A549 (cell line): ENCODE measurements at regions not wholly inside any gene's neighbourhood (a gene's known extent, or its start where the extent isn't known, plus 50 kb on each side); places are given as distances from the start of the nearest gene placed in this dataset.

Source experiments
- CTCF ChIP-seq: fragments of >200 bp; sonication (Bioruptor Twin); formaldehyde crosslinking; IDR thresholded peaks from 3 replicates; pipeline ENCODE4 v1.5.1; 2016
- ELK1 ChIP-seq: fragments of 150-350 bp; IDR thresholded peaks from 2 replicates; pipeline ENCODE4 v1.6.1; 2014; ENCODE audit warnings: low read depth, mild to moderate bottlenecking, low read length
- FOXS1 ChIP-seq: fragments of 250-450 bp; sonication (Bioruptor Pico); IDR thresholded peaks from 2 replicates; pipeline ENCODE4 v1.5.0; 2020; ENCODE audit warnings: mild to moderate bottlenecking, moderate library complexity
- JUN ChIP-seq, 2 experiments: fragments of >200 bp; sonication (Bioruptor Twin); formaldehyde crosslinking; IDR thresholded peaks; 2 replicates in 1 of 2; 3 replicates in 1 of 2; pipeline ENCODE4 v1.6.1; 2016 to 2017
- MAX ChIP-seq: IDR thresholded peaks from 2 replicates; pipeline ENCODE4 v1.6.1; 2012
- RARB ChIP-seq: fragments of 250-450 bp; sonication (Bioruptor Pico); IDR thresholded peaks from 2 replicates; pipeline ENCODE4 v1.8.0; 2021; ENCODE audit warnings: mild to moderate bottlenecking, moderate library complexity
- RNF2 ChIP-seq: fragments of 200-600 bp; sonication (generic); IDR thresholded peaks from 2 replicates; pipeline ENCODE4 v1.6.1; 2016; ENCODE audit warnings: low read depth, mild to moderate bottlenecking, antibody characterized with exemption, moderate library complexity, borderline replicate concordance
- SMC3 ChIP-seq: fragments of >200 bp; sonication (Bioruptor Twin); formaldehyde crosslinking; IDR thresholded peaks from 3 replicates; pipeline ENCODE4 v1.6.1; 2018; ENCODE audit warnings: inconsistent platforms

GRCh38 chrX:37509349-37509748 is 62.1 kb upstream of the LANCL3 start:
- TF ChIP-seq CTCF (peak; percentile 19; the same call in 1 of the 3 replicates), JUN (IDR thresholded peaks at IDR 0.05) (no peak), SMC3 (peak; percentile 18; the same call in 1 of the 3 replicates), RARB (CRISPR knock-in tag) (no peak), RNF2 (no peak), MAX (no peak), FOXS1 (no peak), ELK1 (no peak)
